HUES6 (cell line): ENCODE measurements at regions not wholly inside any gene's neighbourhood (a gene's known extent, or its start where the extent isn't known, plus 50 kb on each side); places are given as distances from the start of the nearest gene placed in this dataset.
"Not testable (repeated sequence)": the region's sequence is repeated elsewhere in the genome, so short reads cannot be mapped to it uniquely, and the experiment has no call there.

Experiments
- H3K27ac ChIP-seq: 2 replicates; pipeline ENCODE4 v1.7.0; 2013; ENCODE audit warnings: low read depth, mild to moderate bottlenecking, low read length, inconsistent platforms
- H3K27me3 ChIP-seq: 2 replicates; pipeline ENCODE4 v1.6.1; 2013; ENCODE audit warnings: low read length; ENCODE audit not compliant: control insufficient read depth, insufficient read depth
- H3K36me3 ChIP-seq: 2 replicates; pipeline ENCODE4 v1.6.1; 2013; ENCODE audit warnings: low read length; ENCODE audit not compliant: control insufficient read depth, insufficient read depth
- H3K4me1 ChIP-seq: 2 replicates; pipeline ENCODE4 v1.6.1; 2013; ENCODE audit warnings: low read length; ENCODE audit not compliant: control insufficient read depth, insufficient read depth
- H3K4me3 ChIP-seq: 2 replicates; pipeline ENCODE4 v1.5.1; 2013; ENCODE audit warnings: low read depth, low read length
- H3K9ac ChIP-seq: one replicate; pipeline ENCODE4 v1.6.1; 2013; ENCODE audit warnings: mild to moderate bottlenecking, low read length
- H3K9me3 ChIP-seq: 2 replicates; pipeline ENCODE4 v1.6.1; 2013; ENCODE audit warnings: low read depth, low read length; ENCODE audit not compliant: control insufficient read depth, insufficient read depth

DNA sequence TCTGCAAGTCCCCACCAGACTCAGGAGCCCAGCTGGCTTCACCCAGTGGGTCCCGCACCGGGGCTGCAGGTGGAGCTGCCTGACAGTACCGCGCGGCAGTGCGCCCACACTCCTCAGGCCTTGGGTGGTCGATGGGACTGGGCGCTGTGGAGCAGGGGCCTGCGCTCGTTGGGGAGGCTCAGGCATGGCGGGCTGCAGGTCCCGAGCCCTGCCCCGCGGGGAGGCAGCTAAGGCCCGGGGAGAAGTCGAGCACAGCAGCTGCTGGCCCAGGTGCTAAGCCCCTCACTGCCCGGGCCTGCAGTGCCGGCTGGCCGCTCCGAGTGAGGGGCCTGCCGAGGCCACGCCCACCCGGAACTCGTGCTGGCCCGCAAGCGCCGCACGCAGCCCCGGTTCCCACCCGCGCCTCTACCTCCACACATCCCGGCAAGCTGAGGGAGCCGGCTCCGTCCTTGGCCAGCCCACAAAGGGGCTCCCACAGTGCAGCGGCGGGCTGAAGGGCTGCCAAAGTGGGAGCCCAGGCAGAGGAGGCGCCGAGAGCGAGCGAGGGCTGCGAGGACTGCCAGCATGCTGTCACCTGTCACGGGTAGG lies 2021.7 kb upstream of the LRRTM1 start:
- H3K36me3 ChIP-seq, H3K27me3 ChIP-seq, H3K4me3 ChIP-seq, H3K27ac ChIP-seq, H3K9ac ChIP-seq, H3K4me1 ChIP-seq, H3K9me3 ChIP-seq: not testable (repeated sequence)

DNA sequence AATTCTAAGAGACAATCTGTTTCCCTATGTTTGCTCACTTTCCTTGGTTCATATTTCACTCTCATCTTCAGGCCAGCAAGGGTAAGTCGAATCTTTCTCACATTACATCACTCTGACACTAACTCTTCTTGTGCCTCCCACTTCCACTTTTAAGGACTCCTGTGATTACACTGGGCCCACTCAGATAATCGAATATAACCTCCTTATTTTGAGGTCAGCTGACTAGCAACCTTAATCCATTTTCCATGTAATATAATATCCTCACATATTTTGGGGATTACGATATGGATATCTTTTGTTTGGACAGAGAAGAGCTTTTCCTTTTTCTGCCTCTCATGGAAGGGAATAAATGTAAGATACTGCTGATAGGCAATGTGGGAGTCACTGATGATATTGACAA lies 2015.7 kb upstream of the LRRTM1 start:
- H3K9me3 ChIP-seq = no peaks in the 10 kb centered on the region
- H3K27ac ChIP-seq = no peak overlapping the region
- H3K4me1 ChIP-seq = no peaks in the 10 kb centered on the region
- no peaks in the 10 kb centered on the region for H3K36me3 ChIP-seq
- no peaks in the 10 kb centered on the region for H3K27me3 ChIP-seq
- H3K9ac ChIP-seq = no peak overlapping the region
- H3K4me3 ChIP-seq = no peak overlapping the region

GRCh38 chr2:82317012-82317411 lies 2012.5 kb upstream of the LRRTM1 start:
- Histone ChIP-seq H3K27ac (no peak overlapping the region), H3K4me3 (no peak overlapping the region), H3K27me3 (no peaks in the 10 kb centered on the region), H3K36me3 (no peaks in the 10 kb centered on the region), H3K9me3 (no peaks in the 10 kb centered on the region), H3K4me1 (no peaks in the 10 kb centered on the region), H3K9ac (no peak overlapping the region)

- Histone ChIP-seq H3K4me1 (no peaks in the 10 kb centered on the region), H3K36me3 (no peaks in the 10 kb centered on the region), H3K27me3 (no peaks in the 10 kb centered on the region), H3K9me3 (no peaks in the 10 kb centered on the region), H3K27ac (no peak overlapping the region), H3K4me3 (no peak overlapping the region), H3K9ac (no peak overlapping the region)
Observed at GRCh38 chr2:82316586-82316985, 2012.0 kb upstream of the LRRTM1 start.

GRCh38 chr2:82314836-82315472 lies 2010.4 kb upstream of the LRRTM1 start:
- Histone ChIP-seq H3K27ac (no peak overlapping the region), H3K9ac (no peak overlapping the region), H3K9me3 (no peaks in the 10 kb centered on the region), H3K36me3 (no peaks in the 10 kb centered on the region), H3K4me3 (no peak overlapping the region), H3K27me3 (no peaks in the 10 kb centered on the region), H3K4me1 (no peaks in the 10 kb centered on the region)

DNA sequence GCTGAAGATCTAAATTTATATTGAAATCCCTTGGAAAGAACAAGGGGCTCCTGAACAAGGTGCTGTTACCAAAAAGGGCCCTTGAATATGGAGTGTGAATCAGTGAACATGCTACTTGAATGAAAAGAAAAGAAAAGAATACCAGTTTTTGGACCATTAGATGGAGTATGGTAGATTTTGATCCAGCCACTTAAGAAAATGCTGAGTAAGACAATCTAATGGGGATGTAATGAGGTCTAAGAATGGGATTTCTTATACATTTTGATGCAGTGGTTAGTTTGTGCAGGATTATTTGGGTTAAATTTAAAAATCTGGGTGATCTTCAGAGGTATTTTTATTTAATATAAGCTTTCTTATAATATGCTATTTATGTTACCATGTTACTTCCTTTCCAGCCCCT lies 2003.0 kb upstream of the LRRTM1 start:
- Histone ChIP-seq H3K36me3 (no peaks in the 10 kb centered on the region), H3K4me1 (no peaks in the 10 kb centered on the region), H3K9ac (no peak overlapping the region), H3K9me3 (no peaks in the 10 kb centered on the region), H3K4me3 (no peak overlapping the region), H3K27me3 (no peaks in the 10 kb centered on the region), H3K27ac (no peak overlapping the region)

DNA sequence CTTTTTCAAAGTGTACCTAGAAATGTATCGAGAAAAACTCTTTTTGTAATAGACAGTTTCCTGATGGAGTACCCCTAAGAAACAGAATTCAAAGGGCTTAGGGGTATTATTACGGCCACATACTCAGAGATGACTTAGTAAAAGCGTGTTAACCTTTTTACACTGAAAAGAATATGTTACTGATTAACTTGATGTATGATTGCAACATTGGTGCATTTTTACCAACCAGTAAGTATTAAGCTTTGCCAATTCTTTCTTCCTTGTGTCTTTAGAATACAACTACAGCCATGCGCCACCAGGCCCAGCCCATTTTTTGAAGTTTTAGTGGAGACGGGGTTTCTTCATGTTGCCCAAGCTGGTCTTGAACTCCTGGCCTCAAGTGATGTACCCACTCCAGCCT lies 1997.0 kb upstream of the LRRTM1 start:
- Histone ChIP-seq H3K4me1 (no peaks in the 10 kb centered on the region), H3K9me3 (peaks cover 11% of the 10 kb centered on the region), H3K27me3 (no peaks in the 10 kb centered on the region), H3K27ac (no peak overlapping the region), H3K36me3 (no peaks in the 10 kb centered on the region), H3K4me3 (no peak overlapping the region), H3K9ac (no peak overlapping the region)

DNA sequence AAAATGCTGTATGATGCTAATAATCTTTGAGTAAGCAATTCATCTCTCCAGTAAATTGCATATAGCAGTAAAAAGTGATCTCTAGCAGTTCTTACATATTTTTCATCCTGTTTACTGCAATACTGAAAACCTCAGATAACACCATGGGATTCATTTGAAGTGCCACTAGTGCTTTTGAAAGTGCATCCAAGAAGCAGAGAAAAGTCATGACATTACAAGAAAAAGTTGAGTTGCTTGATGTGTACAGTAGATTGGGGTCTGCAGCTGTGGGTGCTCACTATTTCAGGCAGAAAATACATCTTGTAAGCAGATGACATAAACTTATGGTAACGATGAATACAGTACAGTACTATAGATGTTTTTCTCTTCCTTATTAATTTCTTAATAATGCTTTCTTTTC lies 1984.9 kb upstream of the LRRTM1 start:
- no peak overlapping the region for H3K27ac ChIP-seq
- no peaks in the 10 kb centered on the region for H3K27me3 ChIP-seq
- H3K36me3 ChIP-seq = no peaks in the 10 kb centered on the region
- H3K4me1 ChIP-seq = no peaks in the 10 kb centered on the region
- H3K4me3 ChIP-seq = no peak overlapping the region
- H3K9me3 ChIP-seq = no peaks in the 10 kb centered on the region; the same call in 1 of the 2 replicates
- H3K9ac ChIP-seq = no peak overlapping the region

DNA sequence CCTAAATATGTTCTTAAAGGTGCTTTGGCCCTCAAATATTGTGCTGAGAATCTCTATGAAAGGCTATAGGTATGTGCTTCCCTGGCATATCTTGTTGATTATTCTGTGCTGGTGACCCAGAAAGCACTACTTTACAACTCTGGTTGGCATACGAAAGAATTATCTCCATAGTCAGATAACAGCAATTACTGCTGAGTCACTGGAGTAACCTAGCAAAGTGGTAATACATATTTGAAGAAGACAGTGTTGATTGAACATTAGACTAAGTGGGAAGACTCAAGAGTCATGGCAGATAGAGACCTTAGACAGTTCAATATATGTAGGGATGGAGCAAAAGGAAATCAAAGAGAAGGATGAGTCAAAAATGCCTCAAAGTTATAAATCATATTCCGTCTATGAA lies 1978.5 kb upstream of the LRRTM1 start:
- H3K27ac ChIP-seq = no peak overlapping the region
- no peak overlapping the region for H3K9ac ChIP-seq
- peaks cover 13% of the 10 kb centered on the region; the same call in 1 of the 2 replicates for H3K4me1 ChIP-seq
- no peaks in the 10 kb centered on the region for H3K36me3 ChIP-seq
- H3K9me3 ChIP-seq = no peaks in the 10 kb centered on the region
- H3K27me3 ChIP-seq = no peaks in the 10 kb centered on the region
- no peak overlapping the region for H3K4me3 ChIP-seq

GRCh38 chr2:82282111-82282882 lies 1977.7 kb upstream of the LRRTM1 start:
- Histone ChIP-seq H3K27me3 (no peaks in the 10 kb centered on the region), H3K4me3 (no peak overlapping the region), H3K9me3 (no peaks in the 10 kb centered on the region), H3K9ac (no peak overlapping the region), H3K4me1 (peaks cover 13% of the 10 kb centered on the region; the same call in 1 of the 2 replicates), H3K36me3 (no peaks in the 10 kb centered on the region), H3K27ac (no peak overlapping the region)

GRCh38 chr2:82279367-82279766 lies 1974.8 kb upstream of the LRRTM1 start:
- Histone ChIP-seq H3K9me3 (no peaks in the 10 kb centered on the region), H3K27me3 (no peaks in the 10 kb centered on the region), H3K9ac (no peak overlapping the region), H3K4me1 (peaks cover 13% of the 10 kb centered on the region; the same call in 1 of the 2 replicates), H3K27ac (no peak overlapping the region), H3K4me3 (no peak overlapping the region), H3K36me3 (no peaks in the 10 kb centered on the region)
